ENCODE measurements at regions not wholly inside any gene's neighbourhood (a gene's known extent, or its start where the extent isn't known, plus 50 kb on each side); places are given as distances from the start of the nearest gene placed in this dataset.

DNA sequence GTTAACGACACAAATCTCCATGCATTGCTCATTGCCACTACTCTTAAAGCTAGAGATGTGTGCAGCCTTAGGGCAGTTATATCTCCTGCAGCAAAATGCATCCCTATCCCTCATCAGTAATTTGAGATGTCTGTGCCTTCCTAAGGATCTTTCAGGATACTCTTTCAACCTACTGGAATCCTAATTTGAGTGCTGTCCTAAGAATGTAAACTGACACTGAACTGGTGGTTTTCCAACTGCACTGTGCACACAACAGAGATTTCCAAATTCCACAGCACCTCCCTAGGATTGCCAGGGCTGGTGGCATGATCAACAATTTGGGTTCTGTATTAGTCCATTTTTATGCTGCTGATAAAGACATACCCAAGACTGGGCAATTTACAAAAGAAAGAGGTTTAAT, 193.9 kb downstream of the LTN1 start:
- Histone ChIP-seq H3K36me3 (ENCODE audit: insufficient read depth) (no peaks in the 10 kb centered on the region), H3K4me1 (ENCODE audit: insufficient read depth) (peaks cover 10% of the 10 kb centered on the region; the same call in 1 of the 2 replicates), H3K27me3 (ENCODE audit: insufficient read depth) (no peaks in the 10 kb centered on the region), H3K4me2 (no peak overlapping the region), H3K79me2 (replicated peaks; ENCODE audit: insufficient read depth) (no peaks in the 10 kb centered on the region), H3K4me3 (no peak overlapping the region), H2AFZ (no peak overlapping the region), H3K27ac (ENCODE audit: low read depth) (no peak overlapping the region), H3K9me2 (ENCODE audit: insufficient read depth) (0 out of 2 replicates have a peak, but pooled peaks cover 4% of the 10 kb centered on the region), H3F3A (replicated peaks; ENCODE audit: low read depth) (no peaks in the 10 kb centered on the region), H4K20me1 (replicated peaks; ENCODE audit: insufficient read depth) (no peaks in the 10 kb centered on the region)
- Mint-ChIP-seq H3K27me3 (ENCODE audit: insufficient read depth, low read depth, poor library complexity) (peaks cover 3% of the 10 kb centered on the region), H3K4me1 (peaks cover 9% of the 10 kb centered on the region; the same call in 2 of the 3 replicates), H3K36me3 (ENCODE audit: low read depth) (no peaks in the 10 kb centered on the region), H3K27ac (no peak overlapping the region), H3K4me3 (no peak overlapping the region), H3K9me3 (no peaks in the 10 kb centered on the region)
- ATAC-seq: no peak
- DNase-seq (ENCODE audit: low spot score): no peak
- TF ChIP-seq, protein P1, sequence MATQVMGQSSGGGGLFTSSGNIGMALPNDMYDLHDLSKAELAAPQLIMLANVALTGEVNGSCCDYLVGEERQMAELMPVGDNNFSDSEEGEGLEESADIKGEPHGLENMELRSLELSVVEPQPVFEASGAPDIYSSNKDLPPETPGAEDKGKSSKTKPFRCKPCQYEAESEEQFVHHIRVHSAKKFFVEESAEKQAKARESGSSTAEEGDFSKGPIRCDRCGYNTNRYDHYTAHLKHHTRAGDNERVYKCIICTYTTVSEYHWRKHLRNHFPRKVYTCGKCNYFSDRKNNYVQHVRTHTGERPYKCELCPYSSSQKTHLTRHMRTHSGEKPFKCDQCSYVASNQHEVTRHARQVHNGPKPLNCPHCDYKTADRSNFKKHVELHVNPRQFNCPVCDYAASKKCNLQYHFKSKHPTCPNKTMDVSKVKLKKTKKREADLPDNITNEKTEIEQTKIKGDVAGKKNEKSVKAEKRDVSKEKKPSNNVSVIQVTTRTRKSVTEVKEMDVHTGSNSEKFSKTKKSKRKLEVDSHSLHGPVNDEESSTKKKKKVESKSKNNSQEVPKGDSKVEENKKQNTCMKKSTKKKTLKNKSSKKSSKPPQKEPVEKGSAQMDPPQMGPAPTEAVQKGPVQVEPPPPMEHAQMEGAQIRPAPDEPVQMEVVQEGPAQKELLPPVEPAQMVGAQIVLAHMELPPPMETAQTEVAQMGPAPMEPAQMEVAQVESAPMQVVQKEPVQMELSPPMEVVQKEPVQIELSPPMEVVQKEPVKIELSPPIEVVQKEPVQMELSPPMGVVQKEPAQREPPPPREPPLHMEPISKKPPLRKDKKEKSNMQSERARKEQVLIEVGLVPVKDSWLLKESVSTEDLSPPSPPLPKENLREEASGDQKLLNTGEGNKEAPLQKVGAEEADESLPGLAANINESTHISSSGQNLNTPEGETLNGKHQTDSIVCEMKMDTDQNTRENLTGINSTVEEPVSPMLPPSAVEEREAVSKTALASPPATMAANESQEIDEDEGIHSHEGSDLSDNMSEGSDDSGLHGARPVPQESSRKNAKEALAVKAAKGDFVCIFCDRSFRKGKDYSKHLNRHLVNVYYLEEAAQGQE (IDR thresholded peaks at IDR 0.05; ENCODE audit: unreplicated experiment): no peak
- TF ChIP-seq CREB1 (CRISPR knock-in tag; IDR thresholded peaks at IDR 0.05; ENCODE audit: low read depth): no peak
- no peak for TF ChIP-seq EZH2phosphoT487 (IDR thresholded peaks at IDR 0.05; ENCODE audit: unreplicated experiment)
- TF ChIP-seq, protein P2, sequence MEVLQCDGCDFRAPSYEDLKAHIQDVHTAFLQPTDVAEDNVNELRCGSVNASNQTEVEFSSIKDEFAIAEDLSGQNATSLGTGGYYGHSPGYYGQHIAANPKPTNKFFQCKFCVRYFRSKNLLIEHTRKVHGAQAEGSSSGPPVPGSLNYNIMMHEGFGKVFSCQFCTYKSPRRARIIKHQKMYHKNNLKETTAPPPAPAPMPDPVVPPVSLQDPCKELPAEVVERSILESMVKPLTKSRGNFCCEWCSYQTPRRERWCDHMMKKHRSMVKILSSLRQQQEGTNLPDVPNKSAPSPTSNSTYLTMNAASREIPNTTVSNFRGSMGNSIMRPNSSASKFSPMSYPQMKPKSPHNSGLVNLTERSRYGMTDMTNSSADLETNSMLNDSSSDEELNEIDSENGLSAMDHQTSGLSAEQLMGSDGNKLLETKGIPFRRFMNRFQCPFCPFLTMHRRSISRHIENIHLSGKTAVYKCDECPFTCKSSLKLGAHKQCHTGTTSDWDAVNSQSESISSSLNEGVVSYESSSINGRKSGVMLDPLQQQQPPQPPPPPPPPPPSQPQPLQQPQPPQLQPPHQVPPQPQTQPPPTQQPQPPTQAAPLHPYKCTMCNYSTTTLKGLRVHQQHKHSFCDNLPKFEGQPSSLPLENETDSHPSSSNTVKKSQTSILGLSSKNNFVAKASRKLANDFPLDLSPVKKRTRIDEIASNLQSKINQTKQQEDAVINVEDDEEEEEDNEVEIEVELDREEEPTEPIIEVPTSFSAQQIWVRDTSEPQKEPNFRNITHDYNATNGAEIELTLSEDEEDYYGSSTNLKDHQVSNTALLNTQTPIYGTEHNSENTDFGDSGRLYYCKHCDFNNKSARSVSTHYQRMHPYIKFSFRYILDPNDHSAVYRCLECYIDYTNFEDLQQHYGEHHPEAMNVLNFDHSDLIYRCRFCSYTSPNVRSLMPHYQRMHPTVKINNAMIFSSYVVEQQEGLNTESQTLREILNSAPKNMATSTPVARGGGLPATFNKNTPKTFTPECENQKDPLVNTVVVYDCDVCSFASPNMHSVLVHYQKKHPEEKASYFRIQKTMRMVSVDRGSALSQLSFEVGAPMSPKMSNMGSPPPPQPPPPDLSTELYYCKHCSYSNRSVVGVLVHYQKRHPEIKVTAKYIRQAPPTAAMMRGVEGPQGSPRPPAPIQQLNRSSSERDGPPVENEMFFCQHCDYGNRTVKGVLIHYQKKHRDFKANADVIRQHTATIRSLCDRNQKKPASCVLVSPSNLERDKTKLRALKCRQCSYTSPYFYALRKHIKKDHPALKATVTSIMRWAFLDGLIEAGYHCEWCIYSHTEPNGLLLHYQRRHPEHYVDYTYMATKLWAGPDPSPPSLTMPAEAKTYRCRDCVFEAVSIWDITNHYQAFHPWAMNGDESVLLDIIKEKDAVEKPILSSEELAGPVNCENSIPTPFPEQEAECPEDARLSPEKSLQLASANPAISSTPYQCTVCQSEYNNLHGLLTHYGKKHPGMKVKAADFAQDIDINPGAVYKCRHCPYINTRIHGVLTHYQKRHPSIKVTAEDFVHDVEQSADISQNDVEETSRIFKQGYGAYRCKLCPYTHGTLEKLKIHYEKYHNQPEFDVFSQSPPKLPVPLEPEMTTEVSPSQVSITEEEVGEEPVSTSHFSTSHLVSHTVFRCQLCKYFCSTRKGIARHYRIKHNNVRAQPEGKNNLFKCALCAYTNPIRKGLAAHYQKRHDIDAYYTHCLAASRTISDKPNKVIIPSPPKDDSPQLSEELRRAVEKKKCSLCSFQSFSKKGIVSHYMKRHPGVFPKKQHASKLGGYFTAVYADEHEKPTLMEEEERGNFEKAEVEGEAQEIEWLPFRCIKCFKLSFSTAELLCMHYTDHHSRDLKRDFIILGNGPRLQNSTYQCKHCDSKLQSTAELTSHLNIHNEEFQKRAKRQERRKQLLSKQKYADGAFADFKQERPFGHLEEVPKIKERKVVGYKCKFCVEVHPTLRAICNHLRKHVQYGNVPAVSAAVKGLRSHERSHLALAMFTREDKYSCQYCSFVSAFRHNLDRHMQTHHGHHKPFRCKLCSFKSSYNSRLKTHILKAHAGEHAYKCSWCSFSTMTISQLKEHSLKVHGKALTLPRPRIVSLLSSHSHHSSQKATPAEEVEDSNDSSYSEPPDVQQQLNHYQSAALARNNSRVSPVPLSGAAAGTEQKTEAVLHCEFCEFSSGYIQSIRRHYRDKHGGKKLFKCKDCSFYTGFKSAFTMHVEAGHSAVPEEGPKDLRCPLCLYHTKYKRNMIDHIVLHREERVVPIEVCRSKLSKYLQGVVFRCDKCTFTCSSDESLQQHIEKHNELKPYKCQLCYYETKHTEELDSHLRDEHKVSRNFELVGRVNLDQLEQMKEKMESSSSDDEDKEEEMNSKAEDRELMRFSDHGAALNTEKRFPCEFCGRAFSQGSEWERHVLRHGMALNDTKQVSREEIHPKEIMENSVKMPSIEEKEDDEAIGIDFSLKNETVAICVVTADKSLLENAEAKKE (CRISPR knock-in tag; IDR thresholded peaks at IDR 0.05): no peak
- no peak for TF ChIP-seq ZNF114 (CRISPR knock-in tag; IDR thresholded peaks at IDR 0.05)
- no peak for TF ChIP-seq POLR2AphosphoS5 (IDR thresholded peaks at IDR 0.05; ENCODE audit: low read depth)

Data from GM23338 (cell line).